ENCODE measurements at regions not wholly inside any gene's neighbourhood (a gene's known extent, or its start where the extent isn't known, plus 50 kb on each side); places are given as distances from the start of the nearest gene placed in this dataset.

DNA sequence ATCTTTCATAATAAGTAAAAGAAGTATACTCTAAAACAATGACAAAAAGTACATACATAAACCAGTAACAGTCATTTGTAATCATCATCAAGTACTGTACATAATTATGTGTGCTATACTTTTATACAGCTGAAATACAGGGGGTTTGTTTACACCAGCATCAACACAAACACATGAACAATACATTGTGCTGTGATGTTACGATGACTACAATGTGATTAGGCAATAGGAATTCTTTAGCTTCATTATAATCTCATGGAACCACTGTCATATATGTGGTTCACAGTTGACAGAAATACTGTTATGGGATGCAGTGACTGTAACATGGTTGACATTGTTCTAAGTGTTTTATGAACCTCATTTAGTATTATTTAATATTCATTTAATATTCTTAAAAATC, 914.4 kb upstream of the TENM4 start:
- Mint-ChIP-seq H3K27ac (no peak overlapping the region), H3K27me3 (ENCODE audit: insufficient read depth) (peaks cover 2% of the 10 kb centered on the region), H3K4me3 (no peak overlapping the region), H3K4me1 (peaks cover 6% of the 10 kb centered on the region), H3K9me3 (no peaks in the 10 kb centered on the region), H3K36me3 (ENCODE audit: low read depth) (no peaks in the 10 kb centered on the region)
- H3K9me3 ChIP-seq (ENCODE audit: control insufficient read depth, low read length) = no peaks in the 10 kb centered on the region
- H3K4me1 ChIP-seq (ENCODE audit: control insufficient read depth, insufficient read depth, low read length) = no peaks in the 10 kb centered on the region
- TF ChIP-seq, protein P1, sequence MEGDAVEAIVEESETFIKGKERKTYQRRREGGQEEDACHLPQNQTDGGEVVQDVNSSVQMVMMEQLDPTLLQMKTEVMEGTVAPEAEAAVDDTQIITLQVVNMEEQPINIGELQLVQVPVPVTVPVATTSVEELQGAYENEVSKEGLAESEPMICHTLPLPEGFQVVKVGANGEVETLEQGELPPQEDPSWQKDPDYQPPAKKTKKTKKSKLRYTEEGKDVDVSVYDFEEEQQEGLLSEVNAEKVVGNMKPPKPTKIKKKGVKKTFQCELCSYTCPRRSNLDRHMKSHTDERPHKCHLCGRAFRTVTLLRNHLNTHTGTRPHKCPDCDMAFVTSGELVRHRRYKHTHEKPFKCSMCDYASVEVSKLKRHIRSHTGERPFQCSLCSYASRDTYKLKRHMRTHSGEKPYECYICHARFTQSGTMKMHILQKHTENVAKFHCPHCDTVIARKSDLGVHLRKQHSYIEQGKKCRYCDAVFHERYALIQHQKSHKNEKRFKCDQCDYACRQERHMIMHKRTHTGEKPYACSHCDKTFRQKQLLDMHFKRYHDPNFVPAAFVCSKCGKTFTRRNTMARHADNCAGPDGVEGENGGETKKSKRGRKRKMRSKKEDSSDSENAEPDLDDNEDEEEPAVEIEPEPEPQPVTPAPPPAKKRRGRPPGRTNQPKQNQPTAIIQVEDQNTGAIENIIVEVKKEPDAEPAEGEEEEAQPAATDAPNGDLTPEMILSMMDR (conservative IDR thresholded peaks at IDR 0.05) = no peak
- H3K4me3 ChIP-seq (ENCODE audit: low read length) = no peak overlapping the region
- H3K27ac ChIP-seq (ENCODE audit: low read depth, low read length) = no peak overlapping the region
- WGBS, 2 experiments (ENCODE audit: insufficient coverage in 1 of 2, insufficient read length in 1 of 2) = 90% methylated on average over 1 of the region's 1 CpG; no CpG with 5 or more reads in 1 of the 2 experiments
- DNase-seq = no peak
- no peak overlapping the region for H3K9ac ChIP-seq (ENCODE audit: extremely low read depth, low read length, poor library complexity, severe bottlenecking)
- peaks cover 5% of the 10 kb centered on the region for H3K27me3 ChIP-seq (ENCODE audit: control insufficient read depth, insufficient read depth, low read length, poor library complexity, severe bottlenecking)
- H3K36me3 ChIP-seq (ENCODE audit: control insufficient read depth, insufficient read depth, low read length) = no peaks in the 10 kb centered on the region

DNA sequence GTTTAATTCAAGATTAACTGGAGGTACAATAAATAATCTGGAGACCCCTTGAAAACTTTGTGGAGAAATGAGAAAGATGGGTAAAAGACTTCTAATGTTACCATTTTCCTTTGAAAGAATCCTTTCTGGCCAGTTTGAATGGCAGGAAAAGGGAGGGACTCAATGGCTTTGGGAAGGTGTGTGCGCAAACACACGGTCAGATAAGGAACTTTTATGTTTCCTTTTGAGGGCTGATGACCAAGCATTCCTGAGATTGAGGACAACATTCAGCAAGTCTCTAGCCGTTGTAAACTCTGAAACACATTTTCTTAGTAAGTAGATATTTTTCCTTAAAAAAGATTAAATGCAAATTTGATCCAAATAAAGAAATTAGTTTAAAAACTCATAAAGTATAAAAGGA, 909.7 kb upstream of the TENM4 start:
- no peaks in the 10 kb centered on the region for H3K27me3 ChIP-seq (ENCODE audit: control insufficient read depth, insufficient read depth, low read length, poor library complexity, severe bottlenecking)
- H3K4me3 ChIP-seq (ENCODE audit: low read length) = no peak overlapping the region
- H3K27ac ChIP-seq (ENCODE audit: low read depth, low read length) = no peak overlapping the region
- Mint-ChIP-seq H3K4me1 (peaks cover 3% of the 10 kb centered on the region), H3K27me3 (ENCODE audit: insufficient read depth) (peaks cover 1% of the 10 kb centered on the region), H3K4me3 (no peak overlapping the region), H3K27ac (no peak overlapping the region), H3K9me3 (no peaks in the 10 kb centered on the region), H3K36me3 (ENCODE audit: low read depth) (no peaks in the 10 kb centered on the region)
- H3K36me3 ChIP-seq (ENCODE audit: control insufficient read depth, insufficient read depth, low read length) = no peaks in the 10 kb centered on the region
- TF ChIP-seq, protein P1 (conservative IDR thresholded peaks at IDR 0.05) = no peak
- no peak overlapping the region for H3K9ac ChIP-seq (ENCODE audit: extremely low read depth, low read length, poor library complexity, severe bottlenecking)
- H3K4me1 ChIP-seq (ENCODE audit: control insufficient read depth, insufficient read depth, low read length) = no peaks in the 10 kb centered on the region
- 86 to 93% methylated on average over 2 to 3 of the region's 3 CpGs for WGBS, 2 experiments (ENCODE audit: insufficient coverage in 1 of 2, insufficient read length in 1 of 2)
- no peak for DNase-seq
- H3K9me3 ChIP-seq (ENCODE audit: control insufficient read depth, low read length) = no peaks in the 10 kb centered on the region

DNA sequence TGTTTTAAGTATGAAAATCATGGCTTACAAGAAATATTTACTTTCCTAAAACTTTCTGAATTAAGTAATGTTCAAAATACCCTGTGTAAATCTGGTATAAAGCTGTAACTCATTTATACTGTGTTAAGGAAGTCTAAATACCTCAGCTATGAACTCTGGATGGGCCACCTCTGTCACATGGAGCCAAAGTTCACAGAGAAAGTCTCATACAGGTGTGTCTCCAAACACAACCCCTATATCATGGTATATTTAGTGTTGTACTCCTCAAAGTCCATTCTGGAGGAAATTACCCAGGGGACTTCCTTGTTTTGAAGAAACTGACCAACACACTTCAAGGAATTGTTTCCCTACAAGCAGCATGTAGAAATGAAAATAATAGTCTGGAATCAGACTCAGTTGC, 909.2 kb upstream of the TENM4 start:
- Mint-ChIP-seq H3K4me3 (no peak overlapping the region), H3K4me1 (peaks cover 3% of the 10 kb centered on the region), H3K9me3 (no peaks in the 10 kb centered on the region), H3K27me3 (ENCODE audit: insufficient read depth) (peaks cover 1% of the 10 kb centered on the region), H3K27ac (no peak overlapping the region), H3K36me3 (ENCODE audit: low read depth) (no peaks in the 10 kb centered on the region)
- Histone ChIP-seq H3K27me3 (ENCODE audit: control insufficient read depth, insufficient read depth, low read length, poor library complexity, severe bottlenecking) (no peaks in the 10 kb centered on the region), H3K4me1 (ENCODE audit: control insufficient read depth, insufficient read depth, low read length) (no peaks in the 10 kb centered on the region), H3K9me3 (ENCODE audit: control insufficient read depth, low read length) (no peaks in the 10 kb centered on the region), H3K27ac (ENCODE audit: low read depth, low read length) (no peak overlapping the region), H3K4me3 (ENCODE audit: low read length) (no peak overlapping the region), H3K9ac (ENCODE audit: extremely low read depth, low read length, poor library complexity, severe bottlenecking) (no peak overlapping the region), H3K36me3 (ENCODE audit: control insufficient read depth, insufficient read depth, low read length) (no peaks in the 10 kb centered on the region)
- no peak for DNase-seq
- TF ChIP-seq, protein P1 (conservative IDR thresholded peaks at IDR 0.05) = no peak

All from endodermal cell (in vitro differentiated cells).